ENCODE measurements at regions not wholly inside any gene's neighbourhood (a gene's known extent, or its start where the extent isn't known, plus 50 kb on each side); places are given as distances from the start of the nearest gene placed in this dataset.

GRCh38 chr7:114835303-114835702 is 86.6 kb upstream of the MDFIC start (continued):
- TF ChIP-seq, protein P1, sequence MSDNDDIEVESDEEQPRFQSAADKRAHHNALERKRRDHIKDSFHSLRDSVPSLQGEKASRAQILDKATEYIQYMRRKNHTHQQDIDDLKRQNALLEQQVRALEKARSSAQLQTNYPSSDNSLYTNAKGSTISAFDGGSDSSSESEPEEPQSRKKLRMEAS (IDR thresholded peaks at IDR 0.05) = no peak
- TF ChIP-seq POLR2AphosphoS5 (IDR thresholded peaks at IDR 0.05; ENCODE audit: low read depth, low read length) = no peak

DNA sequence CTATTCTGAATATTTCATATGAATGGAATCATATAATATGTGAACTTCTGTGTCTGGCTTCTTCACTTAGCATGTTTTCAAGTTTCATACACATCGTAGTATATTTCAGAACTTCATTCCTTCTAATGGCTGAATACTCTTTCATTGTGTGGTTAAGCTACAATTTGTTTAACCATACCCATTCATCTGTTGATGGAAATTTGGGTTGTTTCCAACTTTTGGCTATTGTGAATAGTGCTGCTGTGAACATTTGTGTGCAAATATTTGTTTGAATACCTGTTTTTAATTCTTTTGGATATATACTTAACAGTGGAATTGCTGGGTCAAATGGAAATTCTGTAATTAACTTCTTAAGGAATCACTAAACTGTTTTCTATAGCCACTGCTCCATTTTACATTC is 86.0 kb upstream of the MDFIC start:
- Histone ChIP-seq H3K79me2 (ENCODE audit: insufficient read depth, low read length) (no peaks in the 10 kb centered on the region), H3K9ac (ENCODE audit: low read length) (no peak overlapping the region), H2AFZ (ENCODE audit: low read depth, low read length, poor library complexity, severe bottlenecking) (no peak overlapping the region), H3K27ac (ENCODE audit: low read depth, low read length) (no peak overlapping the region), H3K36me3 (ENCODE audit: control insufficient read depth in 1 of 2, insufficient read depth in 2 of 2, low read length in 2 of 2) (no peaks in the 10 kb centered on the region), H4K20me1 (ENCODE audit: insufficient read depth) (no peaks in the 10 kb centered on the region), H3K4me3 (replicated peaks in 1 of 2; ENCODE audit: low read depth in 1 of 2, low read length in 2 of 2) (no peak overlapping the region), H3K9me2 (ENCODE audit: insufficient read depth) (no peaks in the 10 kb centered on the region), H3K4me2 (ENCODE audit: low read length) (no peak overlapping the region), H3K4me1 (ENCODE audit: control insufficient read depth in 1 of 2, insufficient read depth in 2 of 2, low read length in 2 of 2) (no peaks in the 10 kb centered on the region), H3K9me3 (ENCODE audit: control insufficient read depth in 1 of 2, insufficient read depth in 1 of 2, low read depth in 1 of 2, low read length in 2 of 2) (no peaks in the 10 kb centered on the region), H3K27me3 (ENCODE audit: insufficient read depth, low read length) (no peaks in the 10 kb centered on the region)
- DNase-seq (ENCODE audit: low read depth, low spot score) (no peak), ATAC-seq (no peak)
- intact Hi-C loops (cut with micrococcal nuclease) = no loop called here
- no TSS peak for BruUV-seq (replicated peaks)
- TF ChIP-seq, protein P2, sequence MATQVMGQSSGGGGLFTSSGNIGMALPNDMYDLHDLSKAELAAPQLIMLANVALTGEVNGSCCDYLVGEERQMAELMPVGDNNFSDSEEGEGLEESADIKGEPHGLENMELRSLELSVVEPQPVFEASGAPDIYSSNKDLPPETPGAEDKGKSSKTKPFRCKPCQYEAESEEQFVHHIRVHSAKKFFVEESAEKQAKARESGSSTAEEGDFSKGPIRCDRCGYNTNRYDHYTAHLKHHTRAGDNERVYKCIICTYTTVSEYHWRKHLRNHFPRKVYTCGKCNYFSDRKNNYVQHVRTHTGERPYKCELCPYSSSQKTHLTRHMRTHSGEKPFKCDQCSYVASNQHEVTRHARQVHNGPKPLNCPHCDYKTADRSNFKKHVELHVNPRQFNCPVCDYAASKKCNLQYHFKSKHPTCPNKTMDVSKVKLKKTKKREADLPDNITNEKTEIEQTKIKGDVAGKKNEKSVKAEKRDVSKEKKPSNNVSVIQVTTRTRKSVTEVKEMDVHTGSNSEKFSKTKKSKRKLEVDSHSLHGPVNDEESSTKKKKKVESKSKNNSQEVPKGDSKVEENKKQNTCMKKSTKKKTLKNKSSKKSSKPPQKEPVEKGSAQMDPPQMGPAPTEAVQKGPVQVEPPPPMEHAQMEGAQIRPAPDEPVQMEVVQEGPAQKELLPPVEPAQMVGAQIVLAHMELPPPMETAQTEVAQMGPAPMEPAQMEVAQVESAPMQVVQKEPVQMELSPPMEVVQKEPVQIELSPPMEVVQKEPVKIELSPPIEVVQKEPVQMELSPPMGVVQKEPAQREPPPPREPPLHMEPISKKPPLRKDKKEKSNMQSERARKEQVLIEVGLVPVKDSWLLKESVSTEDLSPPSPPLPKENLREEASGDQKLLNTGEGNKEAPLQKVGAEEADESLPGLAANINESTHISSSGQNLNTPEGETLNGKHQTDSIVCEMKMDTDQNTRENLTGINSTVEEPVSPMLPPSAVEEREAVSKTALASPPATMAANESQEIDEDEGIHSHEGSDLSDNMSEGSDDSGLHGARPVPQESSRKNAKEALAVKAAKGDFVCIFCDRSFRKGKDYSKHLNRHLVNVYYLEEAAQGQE (IDR thresholded peaks at IDR 0.05; ENCODE audit: low read depth) = no peak
- TF ChIP-seq ZNF274 (IDR thresholded peaks at IDR 0.05; ENCODE audit: low read depth, low read length) (no peak), YY1 (IDR thresholded peaks at IDR 0.05; ENCODE audit: extremely low read depth, insufficient replicate concordance, low read depth, low read length) (no peak), EZH2 (IDR thresholded peaks at IDR 0.05) (no peak), SRF (IDR thresholded peaks at IDR 0.05; ENCODE audit: low read depth) (no peak), TCF7L2 (IDR thresholded peaks at IDR 0.05; ENCODE audit: borderline replicate concordance, extremely low read depth, insufficient read depth, insufficient read length) (no peak), EZH2phosphoT487 (IDR thresholded peaks at IDR 0.05; ENCODE audit: borderline replicate concordance) (no peak), CTCF (IDR thresholded peaks at IDR 0.05 in 2 of 3, conservative IDR thresholded peaks at IDR 0.05 in 1 of 3; ENCODE audit: borderline replicate concordance in 1 of 3, insufficient read depth in 1 of 3, low read depth in 2 of 3, low read length in 2 of 3) (no peak), CBX3 (IDR thresholded peaks at IDR 0.05; ENCODE audit: low read depth) (no peak), ZFX (IDR thresholded peaks at IDR 0.05) (no peak), ZBTB33 (IDR thresholded peaks at IDR 0.05; ENCODE audit: extremely low read depth, insufficient replicate concordance, low read length) (no peak), ELF1 (IDR thresholded peaks at IDR 0.05; ENCODE audit: borderline replicate concordance, low read depth) (no peak), POLR2AphosphoS5 (IDR thresholded peaks at IDR 0.05; ENCODE audit: low read depth, low read length) (no peak)
- TF ChIP-seq, protein P1 (IDR thresholded peaks at IDR 0.05) = no peak
- CTCF ChIA-PET = no interaction called here
- RAD21 ChIA-PET (ENCODE audit: low non-redundant PET in 1 of 2, low total read pairs in 2 of 2, uncharacterized antibody in 2 of 2, unreplicated experiment in 2 of 2) = no interaction called here
- POLR2A ChIA-PET = no interaction called here

Measured in HCT116 (cell line).